Liver (tissue), 8 donors: ENCODE measurements at regions not wholly inside any gene's neighbourhood (a gene's known extent, or its start where the extent isn't known, plus 50 kb on each side); places are given as distances from the start of the nearest gene placed in this dataset.

Experiments
- DNase-seq: peaks from one replicate; pipeline ENCODE4 v3.0.0-alpha.2; 2017; ENCODE audit warnings: low spot score
- H3K27ac ChIP-seq, 2 donors: one replicate each; pipeline ENCODE4 v1.7.0; 2013; ENCODE audit warnings: inconsistent platforms in 2 of 2, low read length in 2 of 2, control low read depth in 1 of 2, low read depth in 1 of 2, mild to moderate bottlenecking in 1 of 2
- H3K27me3 ChIP-seq, 4 donors: one replicate each; pipeline versions ENCODE4 v1.6.1 to v1.7.0; 2013; ENCODE audit warnings: low read length in 3 of 4, inconsistent platforms in 1 of 4, mild to moderate bottlenecking in 1 of 4, moderate library complexity in 1 of 4; ENCODE audit not compliant: control insufficient read depth in 4 of 4, insufficient read depth in 4 of 4
- H3K36me3 ChIP-seq, 4 donors: one replicate each; pipeline versions ENCODE4 v1.6.1 to v1.7.0; 2013; ENCODE audit warnings: low read length in 3 of 4, mild to moderate bottlenecking in 3 of 4, low read depth in 1 of 4, moderate library complexity in 1 of 4; ENCODE audit not compliant: control insufficient read depth in 4 of 4, insufficient read depth in 3 of 4
- H3K4me1 ChIP-seq, 4 donors: one replicate each; pipeline versions ENCODE4 v1.6.1 to v1.7.0; 2013; ENCODE audit warnings: low read length in 3 of 4, mild to moderate bottlenecking in 3 of 4, moderate library complexity in 1 of 4; ENCODE audit not compliant: control insufficient read depth in 4 of 4, insufficient read depth in 4 of 4
- H3K4me3 ChIP-seq, 3 donors: one replicate each; pipeline versions ENCODE4 v1.6.1 to v1.7.0; 2013; ENCODE audit warnings: low read length in 3 of 3, control low read depth in 1 of 3, low read depth in 1 of 3, mild to moderate bottlenecking in 1 of 3
- H3K9ac ChIP-seq, 2 donors: one replicate each; pipeline ENCODE4 v1.7.0; 2013; ENCODE audit warnings: low read length in 2 of 2, mild to moderate bottlenecking in 2 of 2, moderate library complexity in 2 of 2, control low read depth in 1 of 2, low read depth in 1 of 2
- H3K9me3 ChIP-seq, 4 donors: one replicate each; pipeline versions ENCODE4 v1.6.1 to v1.7.0; 2013; ENCODE audit warnings: low read length in 3 of 4; ENCODE audit not compliant: control insufficient read depth in 4 of 4
- CTCF ChIP-seq: fragments of 150-350 bp; IDR thresholded peaks from 2 replicates; pipeline ENCODE4 v1.5.1; 2017; ENCODE audit warnings: improper control_type of control experiment, low read depth, low read length; ENCODE audit not compliant: missing input control
- EGR1 ChIP-seq, 2 donors: IDR thresholded peaks; 2 replicates each; pipeline ENCODE4 v1.6.1; 2016 to 2018; ENCODE audit warnings: antibody characterized with exemption in 2 of 2, low read depth in 2 of 2
- FOXA1 ChIP-seq: IDR thresholded peaks from 2 replicates; pipeline ENCODE4 v1.6.1; 2016; ENCODE audit warnings: antibody characterized with exemption
- FOXA2 ChIP-seq: IDR thresholded peaks from 2 replicates; pipeline ENCODE4 v1.6.1; 2016; ENCODE audit warnings: antibody characterized with exemption
- GABPA ChIP-seq, 2 donors: IDR thresholded peaks in 1 of 2; conservative IDR thresholded peaks in 1 of 2; 2 replicates each; pipeline ENCODE4 v1.6.1; 2016; ENCODE audit warnings: antibody characterized with exemption in 2 of 2, mild to moderate bottlenecking in 1 of 2, moderate library complexity in 1 of 2
- HNF4A ChIP-seq, 2 donors: conservative IDR thresholded peaks; 2 replicates each; pipeline ENCODE4 v1.6.1; 2016; ENCODE audit warnings: antibody characterized with exemption in 2 of 2, mild to moderate bottlenecking in 2 of 2
- HNF4G ChIP-seq: IDR thresholded peaks from 2 replicates; pipeline ENCODE4 v1.6.1; 2016; ENCODE audit warnings: antibody characterized with exemption
- JUND ChIP-seq, 2 donors: IDR thresholded peaks; 2 replicates each; pipeline ENCODE4 v1.6.1; 2016; ENCODE audit warnings: antibody characterized with exemption in 2 of 2
- MAX ChIP-seq: IDR thresholded peaks from 2 replicates; pipeline ENCODE4 v1.6.1; 2016; ENCODE audit warnings: antibody characterized with exemption
- NR2F2 ChIP-seq: IDR thresholded peaks from 2 replicates; pipeline ENCODE4 v1.6.1; 2016; ENCODE audit warnings: antibody characterized with exemption
- RAD21 ChIP-seq, 2 donors: IDR thresholded peaks; 2 replicates each; pipeline ENCODE4 v1.6.1; 2016; ENCODE audit warnings: antibody characterized with exemption in 2 of 2, mild to moderate bottlenecking in 2 of 2
- RXRA ChIP-seq, 2 donors: IDR thresholded peaks; 2 replicates each; pipeline ENCODE4 v1.6.1; 2017 to 2018; ENCODE audit warnings: antibody characterized with exemption in 2 of 2, mild to moderate bottlenecking in 1 of 2
- SP1 ChIP-seq: IDR thresholded peaks from 2 replicates; pipeline ENCODE4 v1.6.1; 2018; ENCODE audit warnings: antibody characterized with exemption, mild to moderate bottlenecking
- TAF1 ChIP-seq: conservative IDR thresholded peaks from 2 replicates; pipeline ENCODE4 v1.6.1; 2016; ENCODE audit warnings: antibody characterized with exemption, mild to moderate bottlenecking
- YY1 ChIP-seq: IDR thresholded peaks from 2 replicates; pipeline ENCODE4 v1.6.1; 2016; ENCODE audit warnings: antibody characterized with exemption, mild to moderate bottlenecking
- ZBTB33 ChIP-seq: IDR thresholded peaks from 2 replicates; pipeline ENCODE4 v1.6.1; 2016; ENCODE audit warnings: antibody characterized with exemption
- WGBS: extraction: QIAGEN DNeasy Blood & Tissue Kit; methylation state at CpG from one replicate; pipeline ENCODE4 v1.1.7; 2013; 5-methylcytosine and 5-hydroxymethylcytosine counted together
- TF ChIP-seq, protein P1 (sequence below): IDR thresholded peaks from 2 replicates; pipeline ENCODE4 v1.6.1; 2016; ENCODE audit warnings: antibody characterized with exemption
- donor health status: healthy.
- donor health status: healthy.
- donor health status: healthy.
- donor health status: healthy.
- donor health status: healthy.

DNA sequence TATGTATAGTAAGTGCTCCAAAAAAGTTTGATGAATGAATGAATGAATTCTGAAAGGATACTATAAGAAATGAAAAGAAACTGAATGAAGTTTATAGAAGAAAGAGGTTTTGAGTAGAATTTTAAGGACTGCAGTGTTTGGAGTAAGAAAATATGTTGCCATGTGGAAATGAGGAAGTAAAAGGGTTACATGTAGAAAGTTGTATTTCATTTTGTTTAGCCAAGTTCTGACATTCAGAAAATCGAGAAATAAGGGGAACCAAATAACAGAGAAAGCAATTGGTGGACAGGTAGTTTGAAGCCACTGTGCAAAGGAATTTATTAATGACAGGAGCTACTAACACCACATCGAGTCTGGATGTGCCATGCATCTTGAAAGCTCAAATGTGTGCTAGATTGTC lies 200.7 kb downstream of the SATB1 start:
- no peaks in the 10 kb centered on the region for H3K9me3 ChIP-seq
- no peaks in the 10 kb centered on the region for H3K4me1 ChIP-seq
- TF ChIP-seq MAX (no peak), ZBTB33 (no peak), YY1 (no peak), EGR1 (IDR thresholded peaks at IDR 0.05; ENCODE audit: low read depth in 2 of 2) (no peak), CTCF (no peak), HNF4A (conservative IDR thresholded peaks at IDR 0.05) (no peak), FOXA1 (no peak), TAF1 (no peak), RAD21 (IDR thresholded peaks at IDR 0.05) (no peak)
- DNase-seq, result no peak
- no peaks in the 10 kb centered on the region for H3K36me3 ChIP-seq
- H3K27ac ChIP-seq, result no peak overlapping the region
- 48% methylated on average over 2 of the region's 2 CpGs for WGBS
- H3K9ac ChIP-seq, result no peak overlapping the region
- H3K4me3 ChIP-seq, result no peak overlapping the region
- peaks cover 0 to 3% (median 0%) of the 10 kb centered on the region in 4 donors for H3K27me3 ChIP-seq

DNA sequence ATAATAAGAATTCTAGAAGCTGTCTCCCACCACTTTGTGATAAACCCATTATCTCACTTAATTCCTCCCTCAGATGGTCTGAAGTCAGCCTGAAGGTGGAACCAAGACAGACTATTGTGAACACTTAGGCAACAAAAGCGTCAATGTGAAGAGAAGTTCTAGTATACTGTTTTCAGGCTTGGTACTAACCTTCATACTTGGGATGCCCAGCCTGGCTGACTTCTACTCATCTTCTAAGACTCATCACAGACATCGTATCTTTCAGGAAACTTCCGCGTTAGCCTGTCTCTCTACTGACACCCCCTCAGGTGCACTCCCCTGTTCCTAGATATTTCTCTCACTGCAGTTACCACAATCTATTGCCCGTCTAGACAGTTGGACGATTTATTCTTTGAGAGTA lies 201.2 kb downstream of the SATB1 start:
- DNase-seq, result no peak
- H3K36me3 ChIP-seq, result no peaks in the 10 kb centered on the region
- no peak overlapping the region for H3K4me3 ChIP-seq
- WGBS, result 76% methylated on average over 6 of the region's 6 CpGs
- peaks cover 0 to 3% (median 0%) of the 10 kb centered on the region in 4 donors for H3K27me3 ChIP-seq
- H3K9me3 ChIP-seq, result no peaks in the 10 kb centered on the region
- TF ChIP-seq HNF4A (conservative IDR thresholded peaks at IDR 0.05) (no peak), GABPA (IDR thresholded peaks at IDR 0.05 in 1 of 2, conservative IDR thresholded peaks at IDR 0.05 in 1 of 2) (no peak), RAD21 (IDR thresholded peaks at IDR 0.05) (no peak), CTCF (no peak), EGR1 (IDR thresholded peaks at IDR 0.05; ENCODE audit: low read depth in 2 of 2) (no peak), SP1 (no peak), RXRA (IDR thresholded peaks at IDR 0.05) (no peak), MAX (no peak), NR2F2 (no peak), TAF1 (no peak), YY1 (no peak), FOXA1 (no peak), JUND (IDR thresholded peaks at IDR 0.05) (no peak), HNF4G (no peak), FOXA2 (no peak)
- TF ChIP-seq, protein P1, sequence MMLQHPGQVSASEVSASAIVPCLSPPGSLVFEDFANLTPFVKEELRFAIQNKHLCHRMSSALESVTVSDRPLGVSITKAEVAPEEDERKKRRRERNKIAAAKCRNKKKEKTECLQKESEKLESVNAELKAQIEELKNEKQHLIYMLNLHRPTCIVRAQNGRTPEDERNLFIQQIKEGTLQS, result no peak
- no peak overlapping the region for H3K27ac ChIP-seq
- no peaks in the 10 kb centered on the region for H3K4me1 ChIP-seq
- H3K9ac ChIP-seq, result no peak overlapping the region
